ENCODE measurements at regions not wholly inside any gene's neighbourhood (a gene's known extent, or its start where the extent isn't known, plus 50 kb on each side); places are given as distances from the start of the nearest gene placed in this dataset.

- H3K4me3 ChIP-seq (ENCODE audit: low read depth, low read length) = no peak overlapping the region
- ChIA-PET POLR2A (no interaction called here), CTCF (no interaction called here)
- DNase-seq (ENCODE audit: low read depth, low spot score) = no peak
- no peak for TF ChIP-seq CTCF (IDR thresholded peaks at IDR 0.05; ENCODE audit: insufficient read depth, low read length, missing control alignments)
Observed at GRCh38 chr4:136644279-136644678, 888.0 kb downstream of the PCDH18 start.

GRCh38 chr4:136643416-136643815 lies 888.9 kb downstream of the PCDH18 start:
- no peak overlapping the region for H3K4me3 ChIP-seq (ENCODE audit: low read depth, low read length)
- no peak for DNase-seq (ENCODE audit: low read depth, low spot score)
- no peak for TF ChIP-seq CTCF (IDR thresholded peaks at IDR 0.05; ENCODE audit: insufficient read depth, low read length, missing control alignments)
- POLR2A ChIA-PET = no interaction called here
- CTCF ChIA-PET = no interaction called here

GRCh38 chr4:136637071-136637777 lies 895.1 kb downstream of the PCDH18 start:
- ChIA-PET CTCF (no interaction called here), POLR2A (no interaction called here)
- DNase-seq (ENCODE audit: low read depth, low spot score) = no peak

GRCh38 chr4:136636155-136636554 lies 896.1 kb downstream of the PCDH18 start:
- ChIA-PET POLR2A (no interaction called here), CTCF (no interaction called here)
- TF ChIP-seq CTCF (IDR thresholded peaks at IDR 0.05; ENCODE audit: insufficient read depth, low read length, missing control alignments) = no peak
- H3K4me3 ChIP-seq (ENCODE audit: low read depth, low read length) = no peak overlapping the region
- DNase-seq (ENCODE audit: low read depth, low spot score) = no peak

More at GRCh38 chr4:136637071-136637777, 895.1 kb downstream of the PCDH18 start:
- H3K4me3 ChIP-seq (ENCODE audit: low read depth, low read length) = no peak overlapping the region
- TF ChIP-seq CTCF (IDR thresholded peaks at IDR 0.05; ENCODE audit: insufficient read depth, low read length, missing control alignments) = no peak

GRCh38 chr4:136634121-136634520 lies 898.2 kb downstream of the PCDH18 start:
- TF ChIP-seq CTCF (IDR thresholded peaks at IDR 0.05; ENCODE audit: insufficient read depth, low read length, missing control alignments) = no peak
- DNase-seq (ENCODE audit: low read depth, low spot score) = no peak
- no peak overlapping the region for H3K4me3 ChIP-seq (ENCODE audit: low read depth, low read length)
- ChIA-PET POLR2A (no interaction called here), CTCF (no interaction called here)

- H3K4me3 ChIP-seq (ENCODE audit: low read depth, low read length) = no peak overlapping the region
- ChIA-PET CTCF (no interaction called here), POLR2A (no interaction called here)
- no peak for TF ChIP-seq CTCF (IDR thresholded peaks at IDR 0.05; ENCODE audit: insufficient read depth, low read length, missing control alignments)
- DNase-seq (ENCODE audit: low read depth, low spot score) = no peak
Observed at GRCh38 chr4:136599890-136600289, 932.4 kb downstream of the PCDH18 start.
